Tibial artery (tissue), 4 donors: ENCODE measurements at regions not wholly inside any gene's neighbourhood (a gene's known extent, or its start where the extent isn't known, plus 50 kb on each side); places are given as distances from the start of the nearest gene placed in this dataset.
"Not testable (repeated sequence)": the region's sequence is repeated elsewhere in the genome, so short reads cannot be mapped to it uniquely, and the experiment has no call there.

Experiments used
- DNase-seq, 2 donors: peaks; one replicate each; pipeline ENCODE4 v3.0.0-alpha.2; 2019
- H3K27ac ChIP-seq, 2 donors: fragments of 200-600 bp; sonication (generic) in 1 of 2; 1 replicate in 1 of 2; 2 replicates in 1 of 2; pipeline ENCODE4 v1.5.1; 2018 to 2019; ENCODE audit warnings: mild to moderate bottlenecking in 1 of 2
- H3K27me3 ChIP-seq, 2 donors: fragments of 200-600 bp; sonication (generic) in 1 of 2; one replicate each; pipeline versions ENCODE4 v1.5.1 to v1.6.0; 2016 to 2019
- H3K36me3 ChIP-seq, 3 donors: fragments of 200-600 bp; sonication (generic) in 2 of 3; one replicate each; pipeline ENCODE4 v1.5.1; 2016 to 2019; ENCODE audit warnings: mild to moderate bottlenecking in 2 of 3
- H3K4me1 ChIP-seq, 4 donors: fragments of 200-600 bp; sonication (generic) in 2 of 4; 1 replicate in 3 of 4; 2 replicates in 1 of 4; pipeline ENCODE4 v1.5.1; 2016 to 2019
- H3K4me3 ChIP-seq, 2 donors: fragments of 200-600 bp; sonication (generic) in 1 of 2; 1 replicate in 1 of 2; 2 replicates in 1 of 2; pipeline ENCODE4 v1.5.1; 2018 to 2019; ENCODE audit warnings: mild to moderate bottlenecking in 2 of 2
- H3K9me3 ChIP-seq, 3 donors: fragments of 200-600 bp; sonication (generic) in 1 of 3; one replicate each; pipeline ENCODE4 v1.5.1; 2016 to 2019
- intact Hi-C: fragments of 100-400 bp; cut with DNase I; formaldehyde crosslinking; loops from one replicate; pipeline ENCODE4 v1.15.0; 2023; ENCODE audit warnings: low total_unique reads
- TF ChIP-seq, protein P1 (sequence below), 2 experiments: fragments of 200-600 bp in 1 of 2; fragments of 450-650 bp in 1 of 2; IDR thresholded peaks; one replicate each; pipeline ENCODE4 v1.5.1; 2017 to 2019; ENCODE audit warnings: antibody characterized with exemption in 2 of 2, mild to moderate bottlenecking in 1 of 2, moderate library complexity in 1 of 2

- TF ChIP-seq, protein P1, sequence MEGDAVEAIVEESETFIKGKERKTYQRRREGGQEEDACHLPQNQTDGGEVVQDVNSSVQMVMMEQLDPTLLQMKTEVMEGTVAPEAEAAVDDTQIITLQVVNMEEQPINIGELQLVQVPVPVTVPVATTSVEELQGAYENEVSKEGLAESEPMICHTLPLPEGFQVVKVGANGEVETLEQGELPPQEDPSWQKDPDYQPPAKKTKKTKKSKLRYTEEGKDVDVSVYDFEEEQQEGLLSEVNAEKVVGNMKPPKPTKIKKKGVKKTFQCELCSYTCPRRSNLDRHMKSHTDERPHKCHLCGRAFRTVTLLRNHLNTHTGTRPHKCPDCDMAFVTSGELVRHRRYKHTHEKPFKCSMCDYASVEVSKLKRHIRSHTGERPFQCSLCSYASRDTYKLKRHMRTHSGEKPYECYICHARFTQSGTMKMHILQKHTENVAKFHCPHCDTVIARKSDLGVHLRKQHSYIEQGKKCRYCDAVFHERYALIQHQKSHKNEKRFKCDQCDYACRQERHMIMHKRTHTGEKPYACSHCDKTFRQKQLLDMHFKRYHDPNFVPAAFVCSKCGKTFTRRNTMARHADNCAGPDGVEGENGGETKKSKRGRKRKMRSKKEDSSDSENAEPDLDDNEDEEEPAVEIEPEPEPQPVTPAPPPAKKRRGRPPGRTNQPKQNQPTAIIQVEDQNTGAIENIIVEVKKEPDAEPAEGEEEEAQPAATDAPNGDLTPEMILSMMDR (IDR thresholded peaks at IDR 0.05): no peak
- Histone ChIP-seq H3K27ac (no peak overlapping the region), H3K4me3 (no peak overlapping the region), H3K27me3 (no peaks in the 10 kb centered on the region), H3K4me1 (no peaks in the 10 kb centered on the region), H3K36me3 (no peaks in the 10 kb centered on the region), H3K9me3 (no peaks in the 10 kb centered on the region)
- no peak for DNase-seq
- intact Hi-C loops: no loop called here
Observed at GRCh38 chr13:90732049-90732448, 615.4 kb upstream of the MIR17HG start.

DNA sequence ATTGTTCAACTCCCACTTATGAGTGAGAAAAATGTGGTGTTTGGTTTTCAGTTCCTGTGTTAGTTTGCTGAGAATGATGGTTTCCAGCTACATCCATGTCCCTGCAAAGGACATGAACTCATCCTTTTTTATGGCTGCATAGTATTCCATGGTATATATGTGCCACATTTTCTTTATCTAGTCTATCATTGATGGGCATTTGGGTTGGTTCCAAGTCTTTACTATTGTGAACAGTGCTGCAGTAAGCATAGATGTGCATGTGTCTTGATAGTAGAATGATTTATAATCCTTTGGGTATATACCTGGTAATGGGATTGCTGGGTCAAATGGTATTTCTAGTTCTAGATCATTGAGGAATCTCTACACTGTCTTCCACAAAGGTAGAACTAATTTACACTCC lies 613.0 kb upstream of the MIR17HG start:
- DNase-seq, H3K9me3 ChIP-seq, H3K4me3 ChIP-seq, intact Hi-C loops, H3K4me1 ChIP-seq, H3K27ac ChIP-seq, H3K27me3 ChIP-seq, H3K36me3 ChIP-seq: not testable (repeated sequence)

GRCh38 chr13:90738881-90739280 lies 608.6 kb upstream of the MIR17HG start:
- TF ChIP-seq, protein P1 (IDR thresholded peaks at IDR 0.05): no peak
- DNase-seq: no peak
- no peaks in the 10 kb centered on the region for H3K4me1 ChIP-seq
- no peaks in the 10 kb centered on the region for H3K27me3 ChIP-seq
- H3K9me3 ChIP-seq: no peaks in the 10 kb centered on the region
- H3K27ac ChIP-seq: no peak overlapping the region
- no peak overlapping the region for H3K4me3 ChIP-seq
- no peaks in the 10 kb centered on the region for H3K36me3 ChIP-seq
- intact Hi-C loops: no loop called here

DNA sequence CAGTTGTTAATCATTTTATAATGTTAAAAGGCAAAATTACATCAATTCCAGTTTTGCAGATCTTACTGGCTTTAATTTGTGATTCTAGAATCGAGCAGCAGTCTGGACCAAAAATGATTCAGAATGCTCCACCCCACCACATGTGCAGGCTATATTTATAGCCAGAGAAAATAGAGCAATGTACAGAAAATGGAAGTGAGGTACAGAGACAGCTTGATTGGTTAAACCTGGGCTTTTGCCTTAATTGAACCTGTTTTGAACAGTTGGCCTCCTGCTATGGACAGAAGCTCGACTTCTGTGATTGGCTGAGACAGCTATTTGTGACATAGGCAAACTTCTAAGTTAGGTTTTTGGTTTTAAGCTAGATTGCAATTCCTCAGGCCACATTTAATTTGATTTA lies 607.4 kb upstream of the MIR17HG start:
- no peak overlapping the region for H3K27ac ChIP-seq
- intact Hi-C loops: no loop called here

GRCh38 chr13:90742381-90742780 lies 605.1 kb upstream of the MIR17HG start:
- H3K4me3 ChIP-seq: no peak overlapping the region
- DNase-seq: no peak
- H3K9me3 ChIP-seq: no peaks in the 10 kb centered on the region
- no peaks in the 10 kb centered on the region for H3K4me1 ChIP-seq
- H3K36me3 ChIP-seq: no peaks in the 10 kb centered on the region
- TF ChIP-seq, protein P1 (IDR thresholded peaks at IDR 0.05): no peak
- no peak overlapping the region for H3K27ac ChIP-seq
- H3K27me3 ChIP-seq: no peaks in the 10 kb centered on the region
- intact Hi-C loops: no loop called here

More for the DNA sequence above, 607.4 kb upstream of the MIR17HG start:
- no peaks in the 10 kb centered on the region for H3K36me3 ChIP-seq
- H3K4me3 ChIP-seq: no peak overlapping the region
- H3K4me1 ChIP-seq: no peaks in the 10 kb centered on the region
- no peaks in the 10 kb centered on the region for H3K9me3 ChIP-seq
- no peak for DNase-seq
- H3K27me3 ChIP-seq: no peaks in the 10 kb centered on the region
- TF ChIP-seq, protein P1 (IDR thresholded peaks at IDR 0.05): no peak

DNA sequence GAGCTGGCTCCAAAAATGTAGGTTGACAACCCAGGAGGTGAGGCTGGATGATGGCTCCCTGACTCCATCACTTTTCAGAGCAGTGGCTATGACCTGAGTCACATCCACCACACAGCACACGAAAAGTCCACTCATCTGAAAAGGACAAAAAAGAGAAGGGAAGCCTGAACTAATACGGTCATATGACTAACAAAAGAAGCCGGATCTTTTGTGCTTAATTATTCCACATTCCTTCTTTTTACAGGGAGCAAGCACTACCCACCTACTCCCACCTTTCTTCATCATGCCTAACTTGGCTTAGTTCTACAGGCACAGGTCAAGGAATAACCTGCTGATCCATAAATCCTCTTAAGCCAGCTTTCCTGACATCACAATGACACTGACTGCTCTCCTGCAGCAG lies 601.3 kb upstream of the MIR17HG start:
- DNase-seq: no peak
- Histone ChIP-seq H3K4me3 (no peak overlapping the region), H3K9me3 (no peaks in the 10 kb centered on the region), H3K4me1 (no peaks in the 10 kb centered on the region), H3K36me3 (no peaks in the 10 kb centered on the region), H3K27me3 (no peaks in the 10 kb centered on the region), H3K27ac (no peak overlapping the region)
- intact Hi-C loops: no loop called here
- TF ChIP-seq, protein P1 (IDR thresholded peaks at IDR 0.05): no peak
